ENCODE measurements at regions not wholly inside any gene's neighbourhood (a gene's known extent, or its start where the extent isn't known, plus 50 kb on each side); places are given as distances from the start of the nearest gene placed in this dataset.

DNA sequence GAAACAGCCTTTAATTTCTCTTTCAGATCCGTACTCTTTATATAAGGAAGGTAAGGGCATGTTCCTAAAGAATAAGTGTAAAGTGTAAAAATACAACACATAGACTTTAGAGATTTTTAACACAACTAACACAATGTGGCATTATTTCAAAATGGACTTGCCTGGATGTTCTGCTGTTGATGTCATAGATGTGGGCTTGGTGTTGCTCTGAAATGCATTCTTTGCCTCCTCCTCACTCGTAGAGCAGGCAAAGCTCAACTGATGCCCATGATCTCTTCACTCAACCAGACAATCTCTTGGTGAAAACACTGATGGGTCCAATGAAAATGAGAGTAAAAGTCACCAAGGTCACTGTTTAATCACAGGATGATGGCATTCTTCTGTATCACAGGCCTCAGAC, 174.2 kb upstream of the TCERG1L start (continued):
- TF ChIP-seq TP53 (CRISPR knock-in tag; IDR thresholded peaks at IDR 0.05) = no peak

DNA sequence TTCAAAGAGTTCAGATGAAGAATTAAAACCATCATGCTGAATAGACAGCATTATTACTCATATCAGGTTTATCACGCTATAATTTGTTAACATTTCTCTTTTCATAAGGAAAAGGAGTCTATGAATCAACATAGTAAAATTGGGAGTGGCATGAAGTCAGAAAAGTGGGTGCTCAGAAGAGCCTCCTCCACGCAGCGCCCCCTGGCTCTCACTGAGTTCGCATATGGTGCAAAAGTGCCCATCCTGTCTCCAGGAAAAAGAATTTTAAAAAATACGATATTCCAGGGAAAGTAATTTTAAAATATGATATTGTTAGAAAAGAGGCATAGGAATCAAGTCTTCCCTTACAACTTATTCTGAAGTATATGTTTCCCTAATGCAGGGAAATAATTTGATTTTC, 176.3 kb upstream of the TCERG1L start:
- CTCF ChIA-PET = no interaction called here
- POLR2A ChIA-PET = no interaction called here
- Histone ChIP-seq H3K4me1 (no peaks in the 10 kb centered on the region), H3K27ac (no peak overlapping the region), H3K4me3 (no peak overlapping the region), H3K4me2 (no peak overlapping the region), H3K9me3 (0 out of 3 replicates have a peak, but pooled peaks cover 6% of the 10 kb centered on the region)
- FAIRE-seq (no peak), DNase-seq (ENCODE audit: low read depth in 1 of 2, low spot score in 1 of 2) (no peak), ATAC-seq (no peak)
- TF ChIP-seq ZFP36 (IDR thresholded peaks at IDR 0.05; ENCODE audit: borderline replicate concordance, partially characterized antibody) = no peak
- TF ChIP-seq HEYL (CRISPR knock-in tag; IDR thresholded peaks at IDR 0.05) = no peak
- no peak for TF ChIP-seq HOXA7 (CRISPR knock-in tag; IDR thresholded peaks at IDR 0.05)
- no peak for TF ChIP-seq SREBF2 (IDR thresholded peaks at IDR 0.05)
- TF ChIP-seq ZNF302 (CRISPR knock-in tag; IDR thresholded peaks at IDR 0.05) = no peak
- no peak for TF ChIP-seq GATA3 (IDR thresholded peaks at IDR 0.05; ENCODE audit: borderline replicate concordance)
- TF ChIP-seq KDM1A (IDR thresholded peaks at IDR 0.05; ENCODE audit: low read depth) = no peak
- TF ChIP-seq SMC3 (IDR thresholded peaks at IDR 0.05) = no peak
- TF ChIP-seq MYC (IDR thresholded peaks at IDR 0.05; ENCODE audit: borderline replicate concordance, low read length) = no peak
- no peak for TF ChIP-seq CBX8 (IDR thresholded peaks at IDR 0.05)
- 6% methylated on average over 5 of the region's 5 CpGs for whole genome bisulfite sequencing (ENCODE audit: missing lambda C conversion rate)

DNA sequence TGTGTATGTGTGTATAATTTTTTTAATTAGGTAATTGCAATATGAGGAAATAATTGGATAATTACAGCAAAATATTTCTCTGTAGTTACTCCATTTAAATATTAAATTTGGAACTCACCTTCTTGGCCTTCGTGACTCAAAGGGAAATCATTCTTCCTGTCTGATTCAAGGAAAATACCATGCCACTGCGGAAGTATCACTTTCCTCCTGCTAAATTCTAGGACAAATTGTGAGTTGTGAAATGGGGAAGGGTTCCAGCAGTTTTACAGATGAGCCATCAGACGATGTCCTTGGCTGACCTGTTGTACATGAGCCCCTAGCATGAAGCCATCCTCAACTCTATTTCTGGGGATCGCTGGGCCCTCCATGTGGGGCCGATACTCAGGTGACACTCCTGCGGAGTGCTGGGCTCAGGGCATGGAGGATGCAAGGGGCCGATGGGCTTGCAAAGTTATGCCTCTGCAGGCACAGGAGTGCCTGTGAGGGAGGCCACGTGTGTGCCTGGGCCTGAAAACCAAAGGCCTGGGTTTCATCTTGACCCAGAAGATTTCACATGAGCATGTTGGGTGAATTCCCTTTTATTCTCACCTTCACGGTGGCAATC, 179.6 kb upstream of the TCERG1L start:
- no peak for DNase-seq (ENCODE audit: low read depth in 1 of 2, low spot score in 1 of 2)
- no peak overlapping the region for H3K4me3 ChIP-seq
- ChIA-PET CTCF (no interaction called here), POLR2A (no interaction called here)
- no peaks in the 10 kb centered on the region for H3K4me1 ChIP-seq
- no peak for FAIRE-seq
- 19% methylated on average over 8 of the region's 9 CpGs for whole genome bisulfite sequencing (ENCODE audit: missing lambda C conversion rate)
- no peak overlapping the region for H3K4me2 ChIP-seq
- no peak for ATAC-seq
- H3K9me3 ChIP-seq = 0 out of 3 replicates have a peak, but pooled peaks cover 6% of the 10 kb centered on the region
- H3K27ac ChIP-seq = no peak overlapping the region
- TF ChIP-seq, protein P1, sequence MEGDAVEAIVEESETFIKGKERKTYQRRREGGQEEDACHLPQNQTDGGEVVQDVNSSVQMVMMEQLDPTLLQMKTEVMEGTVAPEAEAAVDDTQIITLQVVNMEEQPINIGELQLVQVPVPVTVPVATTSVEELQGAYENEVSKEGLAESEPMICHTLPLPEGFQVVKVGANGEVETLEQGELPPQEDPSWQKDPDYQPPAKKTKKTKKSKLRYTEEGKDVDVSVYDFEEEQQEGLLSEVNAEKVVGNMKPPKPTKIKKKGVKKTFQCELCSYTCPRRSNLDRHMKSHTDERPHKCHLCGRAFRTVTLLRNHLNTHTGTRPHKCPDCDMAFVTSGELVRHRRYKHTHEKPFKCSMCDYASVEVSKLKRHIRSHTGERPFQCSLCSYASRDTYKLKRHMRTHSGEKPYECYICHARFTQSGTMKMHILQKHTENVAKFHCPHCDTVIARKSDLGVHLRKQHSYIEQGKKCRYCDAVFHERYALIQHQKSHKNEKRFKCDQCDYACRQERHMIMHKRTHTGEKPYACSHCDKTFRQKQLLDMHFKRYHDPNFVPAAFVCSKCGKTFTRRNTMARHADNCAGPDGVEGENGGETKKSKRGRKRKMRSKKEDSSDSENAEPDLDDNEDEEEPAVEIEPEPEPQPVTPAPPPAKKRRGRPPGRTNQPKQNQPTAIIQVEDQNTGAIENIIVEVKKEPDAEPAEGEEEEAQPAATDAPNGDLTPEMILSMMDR (IDR thresholded peaks at IDR 0.05) = no peak
- TF ChIP-seq HOXB13 (CRISPR knock-in tag; IDR thresholded peaks at IDR 0.05; ENCODE audit: low read depth) = no peak
- TF ChIP-seq TP53 (CRISPR knock-in tag; IDR thresholded peaks at IDR 0.05) = no peak
- TF ChIP-seq RCOR1 (IDR thresholded peaks at IDR 0.05; ENCODE audit: low read depth, low read length) = no peak
- no peak for TF ChIP-seq MAFK (IDR thresholded peaks at IDR 0.05; ENCODE audit: partially characterized antibody)
- TF ChIP-seq ZNF302 (CRISPR knock-in tag; IDR thresholded peaks at IDR 0.05) = no peak
- TF ChIP-seq ZC3H11A (IDR thresholded peaks at IDR 0.05) = no peak
- no peak for TF ChIP-seq MAZ (IDR thresholded peaks at IDR 0.05; ENCODE audit: borderline replicate concordance, low read depth, low read length)
- TF ChIP-seq ZFP36 (IDR thresholded peaks at IDR 0.05; ENCODE audit: borderline replicate concordance, partially characterized antibody) = no peak
- TF ChIP-seq ZSCAN20 (CRISPR knock-in tag; IDR thresholded peaks at IDR 0.05) = no peak

DNA sequence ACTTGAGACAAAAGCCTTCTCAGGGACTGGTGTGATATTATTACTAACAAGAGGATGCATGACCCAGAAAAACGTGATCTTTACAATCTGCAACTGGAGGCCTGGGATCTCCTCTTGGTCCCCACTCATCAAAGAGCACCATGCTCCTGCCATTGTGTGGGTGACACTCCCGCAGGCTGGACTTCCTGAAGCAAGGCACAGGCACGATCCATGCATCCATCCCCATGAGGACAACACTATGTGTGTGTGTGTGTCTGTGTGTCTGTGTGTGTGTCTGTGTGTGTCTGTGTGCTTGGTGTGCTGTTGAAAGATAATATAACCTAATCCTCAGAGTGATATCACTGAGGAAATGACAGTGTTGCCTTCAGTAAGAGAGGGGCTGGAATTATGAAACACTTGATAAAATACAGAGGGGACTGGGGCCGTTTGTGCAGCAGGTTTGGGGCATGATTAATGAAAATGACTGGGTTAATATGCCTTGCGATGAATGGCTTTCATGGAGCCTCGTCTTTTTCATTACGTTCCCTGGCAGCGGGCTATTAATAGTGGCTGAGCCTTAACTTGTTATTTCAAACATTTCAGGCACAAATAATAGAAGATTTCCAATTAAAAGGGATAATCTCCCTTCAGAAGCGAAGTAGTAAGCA, 180.8 kb upstream of the TCERG1L start:
- FAIRE-seq = no peak
- 8% methylated on average over 9 of the region's 9 CpGs for WGBS (ENCODE audit: missing lambda C conversion rate)
- ATAC-seq = no peak
- no peak overlapping the region for H3K27ac ChIP-seq
- no peak overlapping the region for H3K4me3 ChIP-seq
- H3K9me3 ChIP-seq = 0 out of 3 replicates have a peak, but pooled peaks cover under 1% of the 10 kb centered on the region
- DNase-seq (ENCODE audit: low read depth in 1 of 2, low spot score in 1 of 2) = no peak
- TF ChIP-seq NPAS2 (CRISPR knock-in tag; IDR thresholded peaks at IDR 0.05; ENCODE audit: borderline replicate concordance) = no peak
- TF ChIP-seq, protein P2, sequence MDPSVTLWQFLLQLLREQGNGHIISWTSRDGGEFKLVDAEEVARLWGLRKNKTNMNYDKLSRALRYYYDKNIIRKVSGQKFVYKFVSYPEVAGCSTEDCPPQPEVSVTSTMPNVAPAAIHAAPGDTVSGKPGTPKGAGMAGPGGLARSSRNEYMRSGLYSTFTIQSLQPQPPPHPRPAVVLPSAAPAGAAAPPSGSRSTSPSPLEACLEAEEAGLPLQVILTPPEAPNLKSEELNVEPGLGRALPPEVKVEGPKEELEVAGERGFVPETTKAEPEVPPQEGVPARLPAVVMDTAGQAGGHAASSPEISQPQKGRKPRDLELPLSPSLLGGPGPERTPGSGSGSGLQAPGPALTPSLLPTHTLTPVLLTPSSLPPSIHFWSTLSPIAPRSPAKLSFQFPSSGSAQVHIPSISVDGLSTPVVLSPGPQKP (IDR thresholded peaks at IDR 0.05; ENCODE audit: low read depth, low read length) = no peak
- no peak for TF ChIP-seq MAFK (IDR thresholded peaks at IDR 0.05; ENCODE audit: partially characterized antibody)
- TF ChIP-seq TFCP2L1 (CRISPR knock-in tag; IDR thresholded peaks at IDR 0.05) = no peak
- TF ChIP-seq HOXB13 (CRISPR knock-in tag; IDR thresholded peaks at IDR 0.05; ENCODE audit: low read depth) = no peak
- TF ChIP-seq, protein P3, sequence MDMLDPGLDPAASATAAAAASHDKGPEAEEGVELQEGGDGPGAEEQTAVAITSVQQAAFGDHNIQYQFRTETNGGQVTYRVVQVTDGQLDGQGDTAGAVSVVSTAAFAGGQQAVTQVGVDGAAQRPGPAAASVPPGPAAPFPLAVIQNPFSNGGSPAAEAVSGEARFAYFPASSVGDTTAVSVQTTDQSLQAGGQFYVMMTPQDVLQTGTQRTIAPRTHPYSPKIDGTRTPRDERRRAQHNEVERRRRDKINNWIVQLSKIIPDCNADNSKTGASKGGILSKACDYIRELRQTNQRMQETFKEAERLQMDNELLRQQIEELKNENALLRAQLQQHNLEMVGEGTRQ (IDR thresholded peaks at IDR 0.05) = no peak
- H3K4me1 ChIP-seq = no peaks in the 10 kb centered on the region
- no peak overlapping the region for H3K4me2 ChIP-seq
- CTCF ChIA-PET = no interaction called here
- POLR2A ChIA-PET = no interaction called here
